ENCODE measurements at regions not wholly inside any gene's neighbourhood (a gene's known extent, or its start where the extent isn't known, plus 50 kb on each side); places are given as distances from the start of the nearest gene placed in this dataset.
A peak's percentile ranks its signal among the peaks of the same experiment; 100 is the strongest.

DNA sequence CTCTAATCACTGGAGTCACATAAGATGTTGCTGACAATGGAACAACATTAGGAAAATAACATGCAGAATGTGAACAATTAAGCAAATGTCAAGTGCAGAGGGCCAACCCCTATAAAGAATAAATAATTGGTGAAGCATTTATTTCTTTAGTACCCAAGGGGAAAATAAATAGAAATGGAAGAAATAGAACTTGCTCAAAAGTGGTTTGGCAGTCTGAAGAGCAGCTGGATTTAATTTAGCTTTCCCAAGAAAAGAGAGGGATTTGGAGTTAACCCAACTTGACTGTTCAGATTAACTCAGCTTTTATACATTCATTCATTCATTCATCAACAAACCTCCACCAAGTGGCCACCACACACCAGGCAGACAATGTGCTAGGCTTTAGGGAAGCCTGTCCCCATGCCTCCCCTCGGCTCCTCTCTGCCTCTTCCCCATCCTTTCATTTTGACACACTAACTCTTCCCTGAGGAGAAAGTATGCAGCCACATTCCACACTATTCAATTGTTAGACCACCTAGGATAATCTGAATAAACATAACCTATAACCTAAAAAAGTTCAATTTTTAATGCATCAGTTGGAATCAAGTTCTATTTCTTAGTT is 295.5 kb downstream of the AHR start:
- Histone ChIP-seq H3K27me3 (ENCODE audit: insufficient read depth, low read depth) (no peaks in the 10 kb centered on the region), H3K4me2 (no peak overlapping the region), H3K27ac (no peak overlapping the region), H3K36me3 (ENCODE audit: low read depth) (no peaks in the 10 kb centered on the region), H3K9me3 (ENCODE audit: insufficient read depth, low read depth) (0 out of 2 replicates have a peak, but pooled peaks cover 3% of the 10 kb centered on the region), H4K20me1 (ENCODE audit: insufficient read depth) (no peaks in the 10 kb centered on the region), H3K4me3 (no peak overlapping the region), H3K4me1 (replicated peaks; ENCODE audit: insufficient read depth) (peaks cover 8% of the 10 kb centered on the region), H3K79me2 (ENCODE audit: low read depth) (no peaks in the 10 kb centered on the region), H2AFZ (no peak overlapping the region), H3K9me2 (ENCODE audit: insufficient read depth) (no peaks in the 10 kb centered on the region), H3F3A (ENCODE audit: insufficient read depth, low read depth) (no peaks in the 10 kb centered on the region)
- intact Hi-C loops (cut with micrococcal nuclease; ENCODE audit: unreplicated experiment): no loop called here
- TF ChIP-seq, protein P1, sequence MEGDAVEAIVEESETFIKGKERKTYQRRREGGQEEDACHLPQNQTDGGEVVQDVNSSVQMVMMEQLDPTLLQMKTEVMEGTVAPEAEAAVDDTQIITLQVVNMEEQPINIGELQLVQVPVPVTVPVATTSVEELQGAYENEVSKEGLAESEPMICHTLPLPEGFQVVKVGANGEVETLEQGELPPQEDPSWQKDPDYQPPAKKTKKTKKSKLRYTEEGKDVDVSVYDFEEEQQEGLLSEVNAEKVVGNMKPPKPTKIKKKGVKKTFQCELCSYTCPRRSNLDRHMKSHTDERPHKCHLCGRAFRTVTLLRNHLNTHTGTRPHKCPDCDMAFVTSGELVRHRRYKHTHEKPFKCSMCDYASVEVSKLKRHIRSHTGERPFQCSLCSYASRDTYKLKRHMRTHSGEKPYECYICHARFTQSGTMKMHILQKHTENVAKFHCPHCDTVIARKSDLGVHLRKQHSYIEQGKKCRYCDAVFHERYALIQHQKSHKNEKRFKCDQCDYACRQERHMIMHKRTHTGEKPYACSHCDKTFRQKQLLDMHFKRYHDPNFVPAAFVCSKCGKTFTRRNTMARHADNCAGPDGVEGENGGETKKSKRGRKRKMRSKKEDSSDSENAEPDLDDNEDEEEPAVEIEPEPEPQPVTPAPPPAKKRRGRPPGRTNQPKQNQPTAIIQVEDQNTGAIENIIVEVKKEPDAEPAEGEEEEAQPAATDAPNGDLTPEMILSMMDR (conservative IDR thresholded peaks at IDR 0.05): no peak
- no peak for TF ChIP-seq EZH2 (IDR thresholded peaks at IDR 0.05; ENCODE audit: low read depth)
- DNase-seq: peak in 1 of 2 experiments; percentile 17
- ChIA-PET CTCF (no interaction called here), POLR2A (ENCODE audit: unreplicated experiment) (no interaction called here)
- no TSS peak for BruUV-seq (replicated peaks)

DNA sequence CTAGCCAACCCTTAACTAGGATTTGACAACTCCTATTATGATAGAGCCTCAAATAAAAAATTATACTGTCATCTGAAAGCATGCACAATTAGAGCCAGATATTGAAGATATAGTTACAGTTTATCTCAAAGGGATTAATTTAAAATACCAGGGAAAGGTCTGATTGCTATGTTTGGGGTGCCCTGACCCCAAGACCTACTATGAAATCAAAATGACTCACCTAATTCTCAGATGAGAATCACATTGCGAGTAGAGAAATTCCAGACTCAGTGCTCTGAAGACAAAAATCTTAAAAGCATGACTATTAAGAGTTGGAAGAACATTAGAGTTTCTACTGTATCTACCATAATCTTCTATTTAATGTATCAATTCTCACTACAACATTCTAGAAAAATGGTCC is 297.1 kb downstream of the AHR start:
- H3K27me3 ChIP-seq (ENCODE audit: insufficient read depth, low read depth): no peaks in the 10 kb centered on the region
- H3K9me2 ChIP-seq (ENCODE audit: insufficient read depth): no peaks in the 10 kb centered on the region
- ChIA-PET CTCF (no interaction called here), POLR2A (ENCODE audit: unreplicated experiment) (no interaction called here)
- no peak for DNase-seq
- BruUV-seq (replicated peaks): no TSS peak
- H4K20me1 ChIP-seq (ENCODE audit: insufficient read depth): no peaks in the 10 kb centered on the region
- no peak overlapping the region for H2AFZ ChIP-seq
- H3K9me3 ChIP-seq (ENCODE audit: insufficient read depth, low read depth): 0 out of 2 replicates have a peak, but pooled peaks cover 3% of the 10 kb centered on the region
- no peak overlapping the region for H3K4me2 ChIP-seq
- H3K4me1 ChIP-seq (replicated peaks; ENCODE audit: insufficient read depth): peaks cover 23% of the 10 kb centered on the region
- no peak overlapping the region for H3K27ac ChIP-seq
- no peaks in the 10 kb centered on the region for H3K36me3 ChIP-seq (ENCODE audit: low read depth)
- peaks cover 10% of the 10 kb centered on the region; the same call in 1 of the 2 replicates for H3F3A ChIP-seq (ENCODE audit: insufficient read depth, low read depth)
- H3K4me3 ChIP-seq: no peak overlapping the region
- no peak for TF ChIP-seq EZH2 (IDR thresholded peaks at IDR 0.05; ENCODE audit: low read depth)
- TF ChIP-seq, protein P1 (conservative IDR thresholded peaks at IDR 0.05): no peak
- intact Hi-C loops (cut with micrococcal nuclease; ENCODE audit: unreplicated experiment): no loop called here
- H3K79me2 ChIP-seq (ENCODE audit: low read depth): no peaks in the 10 kb centered on the region

DNA sequence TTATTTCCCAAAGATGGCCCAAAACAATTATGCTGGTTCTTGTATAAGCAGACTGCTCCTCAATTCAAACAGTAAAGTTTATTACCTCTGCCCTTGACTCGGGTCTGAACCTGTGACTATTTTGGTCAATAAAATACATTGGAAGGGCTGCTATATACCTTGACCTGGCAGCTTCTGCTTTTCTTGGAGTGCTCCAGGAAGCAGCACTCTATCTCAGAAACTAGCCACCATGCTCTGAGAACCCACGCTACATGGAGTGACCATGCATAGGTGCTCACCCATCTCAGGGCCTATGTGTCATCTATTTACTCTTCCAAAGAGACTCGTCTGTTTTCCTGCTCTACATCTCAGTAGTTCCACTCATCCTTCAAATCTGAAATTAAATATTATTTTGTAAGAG is 299.9 kb downstream of the AHR start:
- intact Hi-C loops (cut with micrococcal nuclease; ENCODE audit: unreplicated experiment): no loop called here
- H3K36me3 ChIP-seq (ENCODE audit: low read depth): no peaks in the 10 kb centered on the region
- CTCF ChIA-PET: no interaction called here
- POLR2A ChIA-PET (ENCODE audit: unreplicated experiment): interaction anchor here (0.5 kb wide), 1 partner anchor 514 kb away, joined by 5 read pairs; no protein-coding TSS in a partner anchor
- no peak overlapping the region for H3K27ac ChIP-seq
- peaks cover 17% of the 10 kb centered on the region for H3K9me3 ChIP-seq (ENCODE audit: insufficient read depth, low read depth)
- no peak overlapping the region for H3K4me3 ChIP-seq
- no peaks in the 10 kb centered on the region for H3K79me2 ChIP-seq (ENCODE audit: low read depth)
- H3K27me3 ChIP-seq (ENCODE audit: insufficient read depth, low read depth): no peaks in the 10 kb centered on the region
- H3K4me2 ChIP-seq: no peak overlapping the region
- BruUV-seq (replicated peaks): no TSS peak
- no peaks in the 10 kb centered on the region for H3K9me2 ChIP-seq (ENCODE audit: insufficient read depth)
- no peak overlapping the region for H2AFZ ChIP-seq
- TF ChIP-seq, protein P1 (conservative IDR thresholded peaks at IDR 0.05): no peak
- no peak for TF ChIP-seq EZH2 (IDR thresholded peaks at IDR 0.05; ENCODE audit: low read depth)
- peaks cover 39% of the 10 kb centered on the region for H3K4me1 ChIP-seq (replicated peaks; ENCODE audit: insufficient read depth)
- peaks cover 15% of the 10 kb centered on the region; the same call in 1 of the 2 replicates for H3F3A ChIP-seq (ENCODE audit: insufficient read depth, low read depth)
- no peaks in the 10 kb centered on the region for H4K20me1 ChIP-seq (ENCODE audit: insufficient read depth)
- DNase-seq: no peak

Measured in PC-9 (cell line).